ENCODE measurements at regions not wholly inside any gene's neighbourhood (a gene's known extent, or its start where the extent isn't known, plus 50 kb on each side); places are given as distances from the start of the nearest gene placed in this dataset.

DNA sequence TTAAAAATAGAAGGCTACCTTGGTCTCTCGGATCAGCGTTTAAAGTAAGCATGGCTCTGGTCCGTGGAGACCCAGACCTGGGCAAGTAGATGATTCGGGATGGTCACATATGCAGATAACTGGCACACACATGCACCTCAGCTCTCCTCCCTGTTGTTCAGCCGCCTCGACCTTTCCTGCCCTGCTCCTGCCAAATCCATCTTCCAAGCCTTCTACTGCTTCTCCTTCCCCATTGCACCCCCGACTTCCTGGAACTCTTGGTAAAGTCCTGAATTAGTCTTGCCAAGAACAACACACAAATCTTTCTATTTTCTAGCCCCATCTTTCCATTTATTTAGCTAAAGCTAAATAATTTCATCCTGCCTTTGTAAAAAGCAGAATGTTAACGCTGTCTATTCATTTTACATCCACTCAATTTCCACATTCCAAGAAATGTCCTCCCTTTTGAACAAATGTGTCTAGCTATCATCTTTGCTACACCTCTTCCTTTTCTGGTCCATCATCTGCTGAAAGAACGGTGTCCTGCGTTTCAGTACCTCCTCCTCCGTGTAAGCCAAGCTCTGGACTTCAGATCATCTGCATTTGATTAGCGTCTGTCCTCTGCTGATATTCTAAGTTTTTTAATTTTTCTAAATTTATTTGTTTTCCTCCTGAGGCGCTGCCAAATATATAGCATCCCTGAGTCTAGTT is 92.5 kb downstream of the ZIC5 start:
- DNase-seq (no peak), ATAC-seq (ENCODE audit: insufficient read depth, low read depth) (no peak)
- Histone ChIP-seq H2AFZ (ENCODE audit: low read depth, low read length) (no peak overlapping the region), H3K4me3 (ENCODE audit: low read depth in 1 of 2, low read length in 2 of 2) (no peak overlapping the region), H3K9ac (ENCODE audit: low read depth, low read length) (no peak overlapping the region), H3K27me3 (ENCODE audit: insufficient read depth, low read length, poor library complexity) (no peaks in the 10 kb centered on the region), H3K4me1 (ENCODE audit: insufficient read depth, low read length) (no peaks in the 10 kb centered on the region), H3K79me2 (ENCODE audit: insufficient read depth, low read length) (no peaks in the 10 kb centered on the region), H3K36me3 (ENCODE audit: insufficient read depth, low read length) (no peaks in the 10 kb centered on the region), H3K4me2 (ENCODE audit: insufficient read depth, low read length) (no peak overlapping the region), H3K9me3 (ENCODE audit: insufficient read depth, low read length, severe bottlenecking) (no peaks in the 10 kb centered on the region), H3K27ac (ENCODE audit: low read length) (no peak overlapping the region), H4K20me1 (ENCODE audit: insufficient read depth, low read length) (no peaks in the 10 kb centered on the region)
- TF ChIP-seq, protein P1, sequence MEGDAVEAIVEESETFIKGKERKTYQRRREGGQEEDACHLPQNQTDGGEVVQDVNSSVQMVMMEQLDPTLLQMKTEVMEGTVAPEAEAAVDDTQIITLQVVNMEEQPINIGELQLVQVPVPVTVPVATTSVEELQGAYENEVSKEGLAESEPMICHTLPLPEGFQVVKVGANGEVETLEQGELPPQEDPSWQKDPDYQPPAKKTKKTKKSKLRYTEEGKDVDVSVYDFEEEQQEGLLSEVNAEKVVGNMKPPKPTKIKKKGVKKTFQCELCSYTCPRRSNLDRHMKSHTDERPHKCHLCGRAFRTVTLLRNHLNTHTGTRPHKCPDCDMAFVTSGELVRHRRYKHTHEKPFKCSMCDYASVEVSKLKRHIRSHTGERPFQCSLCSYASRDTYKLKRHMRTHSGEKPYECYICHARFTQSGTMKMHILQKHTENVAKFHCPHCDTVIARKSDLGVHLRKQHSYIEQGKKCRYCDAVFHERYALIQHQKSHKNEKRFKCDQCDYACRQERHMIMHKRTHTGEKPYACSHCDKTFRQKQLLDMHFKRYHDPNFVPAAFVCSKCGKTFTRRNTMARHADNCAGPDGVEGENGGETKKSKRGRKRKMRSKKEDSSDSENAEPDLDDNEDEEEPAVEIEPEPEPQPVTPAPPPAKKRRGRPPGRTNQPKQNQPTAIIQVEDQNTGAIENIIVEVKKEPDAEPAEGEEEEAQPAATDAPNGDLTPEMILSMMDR (IDR thresholded peaks at IDR 0.05; ENCODE audit: borderline replicate concordance, extremely low read depth, low read length, poor library complexity, severe bottlenecking) = no peak
- TF ChIP-seq EZH2 (IDR thresholded peaks at IDR 0.05; ENCODE audit: borderline replicate concordance, low read depth, low read length, severe bottlenecking) = no peak

DNA sequence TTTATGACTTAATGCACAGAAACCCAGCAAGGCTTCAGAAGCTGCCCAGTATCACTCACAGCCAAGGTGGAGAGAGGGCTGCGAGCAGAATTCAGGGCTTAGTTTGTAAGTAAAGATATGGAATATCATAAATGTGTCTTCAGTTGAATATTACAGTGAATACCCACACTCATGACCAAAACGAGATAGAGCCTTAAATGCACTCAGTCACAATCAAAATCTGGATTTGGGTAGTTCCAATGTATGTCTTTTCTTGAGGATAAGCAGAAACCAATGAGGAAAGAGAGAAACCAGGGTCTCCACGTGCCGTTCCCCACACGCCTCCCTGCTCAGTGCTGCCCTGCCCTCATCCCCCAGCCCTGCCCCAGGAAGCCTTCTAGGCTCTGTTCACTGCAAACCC is 94.9 kb downstream of the ZIC5 start:
- H3K27ac ChIP-seq (ENCODE audit: low read length) = no peak overlapping the region
- ATAC-seq (ENCODE audit: insufficient read depth, low read depth) (no peak), DNase-seq (no peak)
- H3K36me3 ChIP-seq (ENCODE audit: insufficient read depth, low read length) = no peaks in the 10 kb centered on the region
- H3K9me3 ChIP-seq (ENCODE audit: insufficient read depth, low read length, severe bottlenecking) = no peaks in the 10 kb centered on the region
- no peaks in the 10 kb centered on the region for H3K27me3 ChIP-seq (ENCODE audit: insufficient read depth, low read length, poor library complexity)
- H4K20me1 ChIP-seq (ENCODE audit: insufficient read depth, low read length) = no peaks in the 10 kb centered on the region
- H3K4me1 ChIP-seq (ENCODE audit: insufficient read depth, low read length) = no peaks in the 10 kb centered on the region
- no peak overlapping the region for H3K4me2 ChIP-seq (ENCODE audit: insufficient read depth, low read length)
- H3K79me2 ChIP-seq (ENCODE audit: insufficient read depth, low read length) = no peaks in the 10 kb centered on the region
- no peak overlapping the region for H3K9ac ChIP-seq (ENCODE audit: low read depth, low read length)
- no peak overlapping the region for H2AFZ ChIP-seq (ENCODE audit: low read depth, low read length)
- no peak overlapping the region for H3K4me3 ChIP-seq (ENCODE audit: low read depth in 1 of 2, low read length in 2 of 2)
- TF ChIP-seq, protein P1 (IDR thresholded peaks at IDR 0.05; ENCODE audit: borderline replicate concordance, extremely low read depth, low read length, poor library complexity, severe bottlenecking) = no peak
- TF ChIP-seq EZH2 (IDR thresholded peaks at IDR 0.05; ENCODE audit: borderline replicate concordance, low read depth, low read length, severe bottlenecking) = no peak

DNA sequence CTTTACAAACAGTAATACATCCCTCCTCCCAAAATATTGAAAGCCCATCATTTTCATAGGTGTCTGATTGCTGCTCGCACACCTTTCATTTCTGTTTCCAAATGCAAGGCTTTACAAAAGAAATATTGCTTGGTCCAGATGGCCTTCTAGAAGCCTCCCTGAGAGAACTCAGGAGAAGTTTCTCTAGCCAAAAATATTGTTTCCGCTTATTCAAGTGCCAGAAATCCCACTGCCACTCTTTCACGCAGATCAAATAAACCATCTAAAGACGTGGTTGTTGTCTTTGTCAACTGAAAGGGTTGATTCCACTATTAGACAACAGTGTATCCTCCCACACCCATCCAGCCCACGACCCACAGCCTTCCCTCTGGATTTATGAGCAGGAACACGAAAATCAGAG is 96.2 kb downstream of the ZIC5 start:
- Histone ChIP-seq H4K20me1 (ENCODE audit: insufficient read depth, low read length) (no peaks in the 10 kb centered on the region), H3K4me1 (ENCODE audit: insufficient read depth, low read length) (no peaks in the 10 kb centered on the region), H3K9ac (ENCODE audit: low read depth, low read length) (no peak overlapping the region), H3K4me2 (ENCODE audit: insufficient read depth, low read length) (no peak overlapping the region), H3K4me3 (ENCODE audit: low read depth in 1 of 2, low read length in 2 of 2) (no peak overlapping the region), H3K9me3 (ENCODE audit: insufficient read depth, low read length, severe bottlenecking) (no peaks in the 10 kb centered on the region), H3K36me3 (ENCODE audit: insufficient read depth, low read length) (no peaks in the 10 kb centered on the region), H3K27ac (ENCODE audit: low read length) (no peak overlapping the region), H3K79me2 (ENCODE audit: insufficient read depth, low read length) (no peaks in the 10 kb centered on the region), H3K27me3 (ENCODE audit: insufficient read depth, low read length, poor library complexity) (no peaks in the 10 kb centered on the region), H2AFZ (ENCODE audit: low read depth, low read length) (no peak overlapping the region)
- TF ChIP-seq EZH2 (IDR thresholded peaks at IDR 0.05; ENCODE audit: borderline replicate concordance, low read depth, low read length, severe bottlenecking) = no peak
- TF ChIP-seq, protein P1 (IDR thresholded peaks at IDR 0.05; ENCODE audit: borderline replicate concordance, extremely low read depth, low read length, poor library complexity, severe bottlenecking) = no peak
- DNase-seq (no peak), ATAC-seq (ENCODE audit: insufficient read depth, low read depth) (no peak)
